DOHH2 (cell line): ENCODE measurements at regions not wholly inside any gene's neighbourhood (a gene's known extent, or its start where the extent isn't known, plus 50 kb on each side); places are given as distances from the start of the nearest gene placed in this dataset.

Experiments used
- CTCF ChIP-seq: fragments of 200-600 bp; sonication (generic); IDR thresholded peaks from one replicate; pipeline ENCODE4 v1.5.1; 2014; ENCODE audit warnings: antibody characterized with exemption, mild to moderate bottlenecking, low read depth, low read length; ENCODE audit not compliant: poor library complexity, severe bottlenecking
- EZH2phosphoT487 ChIP-seq: fragments of 200-600 bp; sonication (generic); IDR thresholded peaks from 2 replicates; pipeline ENCODE4 v1.6.1; 2017; ENCODE audit warnings: borderline replicate concordance, mild to moderate bottlenecking, antibody characterized with exemption, low read length, moderate library complexity, mixed read lengths

GRCh38 chr7:45384499-45384898, 189.7 kb upstream of the ADCY1 start:
- TF ChIP-seq CTCF = no peak
- no peak for TF ChIP-seq EZH2phosphoT487
